ENCODE measurements at regions not wholly inside any gene's neighbourhood (a gene's known extent, or its start where the extent isn't known, plus 50 kb on each side); places are given as distances from the start of the nearest gene placed in this dataset.

DNA sequence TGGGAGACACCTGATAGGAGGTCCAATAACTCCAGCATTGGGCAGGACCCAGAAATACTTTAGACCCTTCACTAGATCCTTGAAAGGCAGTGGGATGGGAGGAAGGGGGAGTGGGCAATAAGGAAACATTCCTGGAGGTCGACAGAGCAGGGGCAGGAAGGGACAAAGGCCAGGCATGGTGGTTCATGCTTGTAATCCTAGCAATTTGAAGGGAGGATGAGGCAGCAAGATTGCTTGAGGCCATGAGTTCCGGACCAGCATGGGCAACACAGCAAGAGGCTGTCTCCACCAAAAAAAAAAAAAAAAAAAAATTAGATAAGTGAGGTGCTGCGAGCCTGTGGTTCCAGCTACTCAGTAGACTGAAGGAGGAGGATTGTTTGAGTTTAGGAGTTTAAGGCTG lies 134.9 kb downstream of the JCAD start:
- no peak for DNase-seq (ENCODE audit: low spot score)

DNA sequence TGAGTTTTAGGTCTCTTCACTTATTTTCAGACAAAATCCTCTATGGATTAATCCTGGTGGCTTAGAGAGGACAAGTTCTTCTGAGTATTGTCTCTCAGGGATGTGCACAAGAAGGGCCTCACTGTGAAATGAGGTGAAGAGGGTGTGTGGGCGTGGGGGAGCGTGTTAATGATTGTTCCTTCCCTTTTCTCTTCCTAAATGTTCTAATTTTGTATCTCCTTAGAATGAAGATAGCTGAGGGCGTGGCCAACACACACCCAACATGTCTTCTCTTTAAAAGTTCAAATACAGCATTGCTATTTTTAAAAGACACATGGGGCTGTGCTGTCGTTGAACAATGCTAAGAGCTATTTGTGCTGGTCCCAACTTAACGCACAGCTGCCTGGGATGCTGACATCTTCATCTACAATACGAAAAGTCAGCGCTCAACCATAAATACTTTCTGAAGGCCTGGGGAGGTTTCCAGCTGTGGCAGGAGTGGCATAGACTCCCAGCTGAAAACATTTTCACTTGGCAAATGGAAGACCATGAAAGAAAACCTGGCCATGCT lies 135.9 kb downstream of the JCAD start:
- no peak for DNase-seq (ENCODE audit: low spot score)

DNA sequence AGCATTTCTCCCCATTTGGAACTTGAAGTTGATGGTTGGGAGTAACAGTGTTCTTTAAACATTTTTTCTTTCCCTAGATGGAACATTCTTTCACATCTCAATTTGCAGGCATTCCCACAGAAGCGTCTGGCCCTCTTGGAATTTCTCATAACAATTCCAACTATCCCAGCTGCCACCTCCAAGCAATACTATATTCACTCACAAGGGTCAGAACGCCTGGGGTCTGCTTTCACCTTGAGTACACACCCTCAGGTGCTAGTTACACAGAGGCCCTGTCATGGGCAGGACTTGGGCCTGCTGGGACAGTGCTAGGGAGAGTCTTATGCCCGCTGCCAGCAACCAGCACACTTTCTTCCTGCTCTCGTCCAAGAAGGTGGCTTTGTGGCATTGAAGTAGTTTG lies 136.5 kb downstream of the JCAD start:
- no peak for DNase-seq (ENCODE audit: low spot score)

DNA sequence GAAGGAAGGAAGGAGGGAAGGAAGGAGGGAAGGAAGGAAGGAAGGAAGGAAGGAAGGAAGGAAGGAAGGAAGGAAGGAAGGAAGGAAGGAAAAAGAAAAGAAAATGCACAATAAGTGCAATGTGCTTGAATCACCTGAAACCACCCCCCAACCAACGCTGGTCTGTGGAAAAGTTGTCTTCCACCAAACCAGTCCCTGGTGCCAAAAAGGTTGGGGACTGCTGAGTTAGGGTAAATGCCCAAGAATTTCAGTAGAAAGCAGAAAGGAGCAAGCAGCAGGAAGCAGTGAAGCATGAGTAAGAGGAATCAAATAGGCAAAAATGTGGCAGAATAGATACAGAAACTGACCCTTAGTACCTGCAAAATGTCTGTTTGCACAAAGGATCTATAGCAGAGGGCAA lies 137.2 kb downstream of the JCAD start:
- DNase-seq (ENCODE audit: low spot score), result no peak

DNA sequence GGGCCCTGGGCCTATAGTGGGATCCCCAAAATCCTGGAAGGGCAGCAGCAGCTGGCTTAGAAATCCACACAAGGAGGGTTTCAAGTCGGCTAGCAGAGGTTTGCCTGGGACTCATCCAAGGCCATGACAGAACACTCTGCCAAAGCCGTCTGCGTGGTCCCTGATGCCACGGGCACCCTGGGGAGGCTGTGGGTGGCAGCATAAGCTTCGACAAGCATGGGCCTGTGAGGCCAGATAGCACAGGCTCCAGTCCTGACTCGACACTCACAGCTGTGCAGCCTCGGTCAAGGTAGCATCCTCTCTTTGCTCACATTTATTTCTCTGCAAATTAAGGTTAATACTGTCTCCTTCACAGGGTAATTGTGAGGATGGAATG lies 138.3 kb downstream of the JCAD start:
- peak; percentile 10 for DNase-seq (ENCODE audit: low spot score)

DNA sequence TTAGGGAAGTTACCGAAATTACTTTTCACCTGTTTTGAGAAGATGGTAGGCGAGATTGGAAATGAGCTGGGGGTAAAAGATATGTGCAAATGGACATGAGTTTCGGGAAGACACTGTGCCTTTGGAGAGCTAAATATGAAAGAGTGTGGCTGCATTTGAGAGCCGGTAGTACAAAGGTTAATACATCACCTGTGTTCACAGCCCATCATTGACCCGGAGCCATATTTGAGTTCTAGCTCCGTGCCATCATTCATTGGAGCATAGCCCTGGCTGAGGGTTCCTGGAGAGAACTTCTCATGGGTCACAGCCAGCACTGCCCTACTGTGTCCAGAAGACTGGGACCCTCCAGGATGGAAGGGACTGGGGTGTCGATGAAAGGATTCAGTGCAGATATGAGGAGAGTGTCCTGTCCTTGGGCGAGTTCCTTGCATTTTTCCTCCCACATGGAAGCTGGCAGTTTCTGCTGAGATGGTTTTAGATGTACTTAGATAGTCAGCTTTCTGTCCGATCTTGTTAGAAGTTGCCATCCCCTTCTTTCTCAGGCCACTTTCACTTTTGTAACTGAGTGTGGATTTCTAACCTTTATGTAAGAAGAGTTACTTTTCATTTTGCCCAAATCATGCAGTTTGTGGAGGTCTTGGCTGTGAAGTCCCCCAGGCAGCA lies 138.8 kb downstream of the JCAD start:
- no peak for DNase-seq (ENCODE audit: low spot score)

DNA sequence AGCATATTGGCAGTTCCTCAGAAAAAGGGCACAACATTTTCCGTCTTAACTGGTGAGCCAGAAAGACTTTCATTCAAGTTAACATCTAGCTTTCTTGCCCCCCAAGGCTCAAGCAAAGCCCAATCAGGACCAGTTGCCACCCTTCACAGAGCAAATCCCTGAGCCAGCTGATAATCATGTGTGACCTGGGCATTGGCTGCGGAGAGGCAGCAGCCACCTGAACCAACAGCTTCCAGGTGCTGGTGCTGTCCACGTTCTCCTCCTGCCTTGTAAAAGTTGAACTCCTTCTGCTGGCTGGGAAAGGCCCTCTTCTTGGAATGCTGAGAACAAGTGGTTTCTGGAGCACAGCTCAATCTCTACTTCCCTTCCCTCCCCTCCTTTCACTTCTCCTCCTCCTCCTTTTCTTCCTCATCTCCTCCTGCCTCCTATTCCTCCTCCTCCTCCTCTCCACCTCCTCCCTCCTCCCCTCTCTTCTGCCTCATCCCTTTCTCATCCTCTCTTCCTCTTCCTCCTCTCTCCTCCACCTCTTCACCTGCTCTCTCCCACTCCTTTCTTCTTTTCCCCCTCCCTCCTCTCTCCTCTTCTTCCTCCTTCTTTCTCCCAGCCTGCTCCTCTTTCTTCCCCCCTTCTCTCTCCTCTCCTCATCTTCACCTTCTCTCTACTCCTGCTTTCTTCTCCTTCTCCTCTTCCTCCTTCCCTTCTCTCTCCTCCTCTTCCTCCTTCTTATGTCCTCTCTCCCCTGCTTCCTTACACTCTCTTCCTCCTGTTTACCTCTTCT lies 140.6 kb downstream of the JCAD start:
- DNase-seq (ENCODE audit: low spot score), result no peak

DNA sequence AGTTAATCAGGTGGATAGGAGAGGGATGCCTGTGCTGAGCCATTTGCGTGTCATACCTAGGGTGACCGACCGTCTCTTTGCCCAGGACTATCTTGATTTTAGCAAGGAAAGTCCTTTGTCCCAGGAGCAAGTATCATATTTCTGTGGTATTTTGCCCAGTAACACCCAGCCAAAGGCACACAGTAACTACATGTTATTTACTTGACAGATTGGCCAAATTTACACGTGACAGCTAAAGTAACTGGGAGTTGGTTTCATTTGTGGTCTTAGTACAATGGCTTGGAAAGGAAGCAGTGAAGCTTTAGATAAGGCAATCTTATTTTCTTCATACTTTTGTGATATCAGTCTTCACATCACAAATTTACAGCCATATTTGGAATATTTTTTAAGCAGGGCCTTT lies 142.1 kb downstream of the JCAD start:
- no peak for DNase-seq (ENCODE audit: low spot score)

DNA sequence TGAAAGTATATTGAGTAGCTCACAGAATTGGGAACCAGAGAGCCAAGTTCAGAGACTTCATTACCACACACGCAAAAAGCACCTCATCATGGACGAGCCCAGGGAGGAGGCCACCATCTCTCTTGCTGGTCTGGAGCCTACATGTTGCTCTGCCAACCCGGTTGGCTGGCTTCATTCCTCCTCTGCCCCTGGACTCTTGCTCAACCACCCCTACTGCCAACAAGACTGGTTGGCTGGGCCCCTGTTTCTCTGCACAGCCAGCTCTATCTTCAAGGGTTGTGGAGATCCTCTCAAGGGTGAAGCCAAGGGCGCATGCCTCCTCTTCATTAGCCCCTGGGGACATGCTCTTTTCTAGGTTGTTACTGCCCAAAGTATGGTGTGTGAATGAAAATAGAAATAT lies 142.7 kb downstream of the JCAD start:
- DNase-seq (ENCODE audit: low spot score), result no peak

DNA sequence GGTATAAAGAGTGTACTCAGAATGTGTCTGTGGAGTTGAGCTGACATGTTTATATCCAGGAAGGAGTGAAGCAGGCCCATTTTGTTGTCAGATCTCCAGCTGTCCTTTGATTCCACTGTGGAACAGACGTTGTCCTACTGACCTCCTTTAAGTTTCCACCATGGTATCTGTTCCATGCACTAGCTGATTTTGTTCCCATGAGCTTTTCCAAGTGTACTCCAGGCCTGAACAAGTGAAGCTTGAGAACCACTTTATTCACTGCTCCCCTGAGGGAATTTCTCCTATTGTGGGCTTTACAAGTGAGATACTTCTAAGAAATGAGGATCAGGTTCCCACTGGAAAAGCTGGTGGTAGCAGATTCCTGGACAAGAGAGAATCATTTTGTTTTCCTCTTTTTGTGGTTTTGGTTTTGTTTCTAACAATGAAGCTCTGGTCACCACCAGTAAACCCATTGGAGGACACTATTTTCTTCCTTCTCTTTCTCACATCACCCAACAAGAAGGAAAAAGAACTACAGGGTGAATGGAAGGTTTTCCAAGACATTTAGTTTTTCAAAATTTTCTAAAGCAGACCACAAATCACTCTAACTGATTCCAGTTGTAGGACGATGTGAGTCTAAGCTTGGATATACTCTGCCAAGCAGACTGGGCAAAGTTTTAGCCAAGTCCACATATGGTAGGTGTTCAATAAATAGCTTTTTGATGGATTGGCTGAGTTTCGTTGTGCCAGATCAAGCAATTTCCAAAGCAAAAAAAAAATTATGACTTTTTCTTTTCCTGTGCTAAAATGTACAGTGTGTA lies 144.2 kb downstream of the JCAD start:
- no peak for DNase-seq (ENCODE audit: low spot score)

DNA sequence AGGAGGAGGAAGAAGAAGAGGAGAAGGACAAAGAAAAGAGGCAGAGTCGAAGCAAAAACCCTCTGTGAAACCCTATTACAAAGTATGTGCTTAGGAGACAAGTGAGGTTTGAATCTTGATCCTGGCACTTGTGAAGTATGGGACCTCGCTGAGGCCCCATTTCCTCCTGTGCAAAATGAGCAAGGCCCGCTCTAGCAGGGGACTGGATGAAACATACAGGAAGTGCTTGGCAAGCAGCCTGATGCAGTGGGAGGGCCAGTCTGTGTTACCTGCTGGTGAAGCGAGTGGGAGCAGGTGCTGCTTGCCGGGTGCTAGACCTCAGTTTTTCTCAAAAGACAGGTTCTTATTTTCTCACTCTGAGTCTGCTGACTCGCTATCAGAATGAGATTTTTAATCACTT lies 150.4 kb downstream of the JCAD start:
- no peak for DNase-seq (ENCODE audit: low spot score)

DNA sequence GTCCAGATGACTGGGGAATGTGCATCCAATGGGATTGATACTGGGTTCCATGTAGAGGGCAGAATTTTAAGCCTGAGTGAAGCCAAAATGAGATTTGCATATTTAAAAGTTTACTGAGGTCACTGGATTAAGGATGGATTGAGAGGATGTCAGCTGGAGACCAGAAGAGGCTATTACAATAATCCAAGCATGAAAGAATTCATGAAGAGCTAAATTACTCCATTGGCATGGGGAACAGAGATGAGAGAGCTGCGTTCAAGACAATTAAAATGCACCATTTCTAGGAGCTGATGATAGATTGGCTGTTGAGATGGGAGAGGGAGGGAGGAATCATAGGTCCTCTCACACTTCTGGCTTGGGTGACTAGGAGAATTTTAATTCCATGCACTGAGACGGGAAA lies 158.5 kb downstream of the JCAD start:
- DNase-seq (ENCODE audit: low spot score), result no peak

DNA sequence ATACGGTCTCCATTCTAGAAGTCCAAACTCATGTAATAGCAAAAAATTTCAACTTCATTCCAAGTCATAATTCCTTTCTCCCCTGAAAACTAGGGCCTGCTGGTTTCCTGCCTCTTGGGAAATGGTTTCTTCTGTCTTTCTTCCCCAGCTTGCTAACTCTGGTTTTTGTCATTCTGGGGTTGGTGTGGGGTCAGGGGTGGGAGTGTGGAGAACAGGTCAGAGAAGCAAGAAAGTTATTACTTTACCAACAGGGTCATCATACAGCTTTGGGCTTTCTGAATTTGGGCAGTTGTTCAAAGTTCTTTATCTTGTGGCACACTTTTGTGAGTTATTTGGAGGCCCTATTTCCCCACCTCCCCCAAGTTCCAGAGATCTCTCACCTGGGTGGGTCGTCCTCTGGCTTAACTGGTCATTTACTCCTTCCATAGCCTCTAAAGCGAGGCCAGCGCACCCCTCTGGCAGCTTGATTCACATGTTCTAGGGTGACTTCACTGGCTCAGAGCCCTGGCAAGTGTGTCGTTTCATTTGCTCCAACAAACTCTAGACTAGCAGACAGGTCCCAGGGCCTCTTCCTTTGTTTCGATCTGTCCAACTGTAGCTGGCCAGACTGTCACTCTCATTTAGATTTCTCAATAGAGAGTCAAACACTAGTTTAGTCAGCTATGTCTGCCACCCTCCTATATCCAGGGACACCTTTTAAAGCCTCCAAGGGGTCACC lies 161.2 kb downstream of the JCAD start:
- no peak for DNase-seq (ENCODE audit: low spot score)

DNA sequence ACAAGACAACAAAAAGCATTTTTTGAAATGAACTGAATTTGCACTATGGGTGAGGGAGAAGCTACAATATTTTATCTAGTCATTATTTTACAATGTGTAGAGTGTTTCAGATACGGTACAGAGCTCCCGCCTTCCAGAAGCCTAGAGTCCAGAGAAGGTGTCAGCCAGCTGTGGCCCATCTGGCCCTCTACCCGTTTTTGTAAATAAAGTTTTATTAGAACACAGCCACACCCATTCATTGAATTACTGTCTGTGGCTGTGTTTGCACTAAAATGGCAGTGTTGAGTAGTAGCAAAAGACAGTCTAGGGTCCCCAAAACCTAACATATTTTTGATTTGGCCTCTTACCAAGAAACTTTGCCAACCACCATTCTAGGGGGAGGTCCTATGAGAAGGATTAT lies 162.0 kb downstream of the JCAD start:
- DNase-seq (ENCODE audit: low spot score), result no peak

DNA sequence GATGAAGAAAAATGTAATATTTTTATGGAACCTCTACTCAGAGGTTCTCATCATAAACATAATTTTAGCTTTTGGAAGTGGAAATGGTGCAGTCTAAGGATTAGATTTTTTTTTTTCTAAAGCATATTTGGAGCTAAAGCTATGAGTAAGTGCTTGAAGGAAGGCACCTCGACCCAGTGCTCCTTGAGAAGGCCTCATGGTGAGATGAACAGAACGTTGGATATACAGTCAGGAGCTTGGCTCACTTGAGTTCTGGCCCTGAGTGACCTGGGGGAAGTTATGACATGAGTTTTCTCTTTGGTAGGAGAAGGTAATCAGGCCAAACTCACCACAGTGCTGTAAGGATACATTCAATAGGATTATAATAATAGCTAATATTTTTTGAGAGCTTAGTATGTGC lies 163.3 kb downstream of the JCAD start:
- no peak for DNase-seq (ENCODE audit: low spot score)

DNA sequence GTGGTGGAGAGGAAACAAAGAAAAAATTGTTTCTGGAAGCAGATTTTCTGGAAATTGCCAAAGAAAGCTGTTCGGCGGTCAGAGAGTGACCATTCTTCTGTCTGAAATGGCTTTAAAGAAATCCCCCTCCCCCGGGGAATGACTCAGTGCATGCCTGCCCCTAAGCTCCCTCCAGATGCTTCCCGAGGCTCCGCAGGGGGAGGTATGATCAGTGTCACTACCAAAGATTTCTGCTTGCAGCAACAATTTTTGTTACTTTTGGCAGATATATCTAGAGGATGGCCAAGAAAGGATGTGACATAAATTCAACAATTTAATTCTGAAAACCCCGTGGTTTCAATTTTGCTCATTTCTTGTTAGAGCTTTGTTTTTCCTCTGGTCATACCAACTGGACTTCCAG lies 163.9 kb downstream of the JCAD start:
- peak; percentile 26 for DNase-seq (ENCODE audit: low spot score)

DNA sequence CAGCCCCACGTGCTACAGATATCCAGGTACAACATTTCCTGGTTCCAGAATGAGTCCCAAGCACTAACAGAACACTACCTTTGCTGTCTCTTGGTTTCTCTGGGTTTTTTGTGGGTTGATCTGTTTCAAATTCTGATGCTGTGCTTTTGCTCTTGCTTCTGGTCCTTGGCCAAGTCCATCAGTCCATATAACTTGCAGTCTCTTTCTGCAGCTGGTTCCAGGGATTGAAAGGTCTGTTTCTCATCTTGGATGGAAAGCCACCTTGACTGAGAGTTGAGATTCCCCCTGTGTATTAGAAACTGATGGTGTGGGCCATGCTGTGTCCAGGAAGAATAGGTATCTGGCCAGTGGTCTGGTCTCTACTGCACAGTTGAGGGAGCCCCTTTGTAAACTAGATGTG lies 171.1 kb downstream of the JCAD start:
- no peak for DNase-seq (ENCODE audit: low spot score)

DNA sequence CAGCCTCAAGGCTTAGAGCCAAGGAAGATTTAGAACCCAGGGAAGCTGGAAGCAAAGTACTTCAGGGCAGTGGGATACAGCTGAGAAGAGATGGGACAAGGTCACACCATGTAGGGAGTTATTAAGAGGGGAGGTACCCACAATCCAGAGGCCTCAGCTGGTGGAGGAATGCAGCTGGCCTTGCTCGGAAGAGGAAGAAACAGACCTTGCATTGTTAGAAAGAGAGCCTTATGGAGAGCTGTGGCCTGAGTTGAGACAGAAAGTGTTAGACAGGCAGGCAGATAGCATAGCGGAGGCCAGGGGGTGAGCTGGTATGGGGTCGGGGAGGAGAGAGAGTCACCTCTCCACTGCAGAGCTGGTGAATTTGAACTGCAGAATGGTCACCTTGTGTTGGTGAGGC lies 173.1 kb downstream of the JCAD start:
- DNase-seq (ENCODE audit: low spot score), result peak; percentile 49

DNA sequence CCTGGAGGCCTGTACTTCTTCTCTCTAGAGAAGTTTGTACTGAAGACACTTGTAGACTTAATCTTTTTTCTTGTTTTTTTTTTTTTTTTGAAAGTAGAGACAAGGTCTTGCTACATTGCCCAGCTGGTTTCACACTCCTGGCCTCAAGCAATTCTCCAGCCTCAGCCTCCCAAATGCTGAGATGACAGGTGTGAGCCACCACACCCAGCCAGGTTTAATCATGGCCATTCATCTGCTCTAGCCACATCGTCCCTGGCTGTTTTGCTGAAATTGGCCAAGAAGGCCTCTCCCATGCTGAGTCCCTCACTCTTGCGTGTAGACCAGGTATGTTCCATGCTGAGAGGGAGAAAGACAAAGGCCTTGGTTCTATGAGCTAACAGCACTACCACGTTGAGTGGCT lies 176.2 kb downstream of the JCAD start:
- DNase-seq (ENCODE audit: low spot score), result no peak

DNA sequence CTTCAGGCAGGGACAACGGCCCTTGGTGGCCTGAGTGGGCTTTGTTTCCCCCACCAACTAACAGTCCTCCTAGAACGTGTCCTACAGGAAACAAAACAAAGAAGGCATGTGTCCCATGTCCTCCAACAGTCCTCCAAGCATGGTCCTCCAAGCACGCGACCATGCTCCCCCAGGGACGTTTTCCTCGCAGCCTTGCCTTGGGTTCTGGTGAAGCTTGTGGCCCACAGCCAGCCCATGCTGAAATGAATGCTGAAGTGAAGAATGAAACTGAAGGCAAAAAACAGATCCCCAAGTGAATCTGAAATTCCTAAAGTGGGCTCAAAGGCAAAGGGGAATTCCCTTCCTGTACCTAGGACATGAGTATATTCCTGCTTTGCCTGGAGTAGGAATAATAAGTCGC lies 176.6 kb downstream of the JCAD start:
- no peak for DNase-seq (ENCODE audit: low spot score)

DNA sequence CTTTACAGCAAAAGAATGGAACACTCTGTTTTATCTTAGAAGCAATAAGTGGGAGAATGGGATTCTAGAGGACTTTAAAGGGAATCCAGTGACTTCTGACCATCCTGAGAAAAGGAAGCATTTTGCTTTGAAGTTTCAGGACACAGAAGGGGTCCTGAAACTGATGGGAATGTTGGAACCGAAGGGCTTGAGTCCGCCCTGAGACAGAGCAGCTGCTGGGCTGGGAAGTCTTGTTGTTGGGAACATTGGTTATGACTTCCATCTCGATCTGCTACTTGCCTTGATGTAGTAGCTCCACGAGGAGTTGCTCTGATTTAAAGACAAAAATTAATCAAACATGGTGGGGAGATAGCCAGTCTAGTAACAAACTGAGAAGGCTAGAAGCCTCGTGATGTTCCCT lies 177.6 kb downstream of the JCAD start:
- DNase-seq (ENCODE audit: low spot score), result no peak

DNA sequence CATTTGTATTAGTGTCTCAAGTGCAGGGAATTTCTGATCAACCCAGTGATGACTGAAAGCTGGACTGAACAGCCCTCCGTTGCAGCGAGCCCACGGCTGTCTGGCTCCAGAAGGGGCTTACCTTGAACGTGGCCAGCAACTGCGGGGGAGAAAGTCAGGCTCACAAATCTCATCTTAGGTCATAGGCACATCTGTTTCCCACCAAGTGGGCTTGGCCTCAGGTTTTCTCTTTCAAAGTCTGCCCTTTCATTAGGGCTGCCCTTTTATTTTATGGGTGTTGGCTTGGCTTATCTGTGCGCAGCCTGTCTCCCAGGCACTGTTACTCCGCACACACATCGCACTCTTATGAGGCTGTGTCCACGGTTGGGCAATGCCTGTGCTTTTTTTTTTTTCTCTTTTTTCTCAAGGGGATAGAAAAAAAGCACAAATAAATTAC lies 178.0 kb downstream of the JCAD start:
- DNase-seq (ENCODE audit: low spot score), result no peak
